Heart left ventricle (tissue), 13 donors: ENCODE measurements at regions not wholly inside any gene's neighbourhood (a gene's known extent, or its start where the extent isn't known, plus 50 kb on each side); places are given as distances from the start of the nearest gene placed in this dataset.

Experiments
- POLR2A ChIP-seq, 2 donors: fragments of 450-650 bp; IDR thresholded peaks; one replicate each; pipeline ENCODE4 v1.6.1; 2017; ENCODE audit warnings: antibody characterized with exemption in 2 of 2, mild to moderate bottlenecking in 2 of 2, moderate library complexity in 2 of 2
- TF ChIP-seq, protein P1 (sequence below), 12 donors: fragments of 200-600 bp; sonication (generic) in 4 of 12; IDR thresholded peaks; one replicate each; pipeline versions ENCODE4 v1.5.0 to v1.8.0; 2018 to 2022; ENCODE audit warnings: antibody characterized with exemption in 12 of 12, mild to moderate bottlenecking in 5 of 12
- donor health status: ischemic (EF 13 %, LVEDD 7.1; RV severe dilation, severe dysfunction).
- donor health status: DM: no; HTN: yes; CAD: no.
- donor health status: DM: no; HTN: no; CAD: no.
- donor health status: ischemic (EF 25% LVEDD 6.9; RV normal size, moderate dysfunction).
- donor health status: ischemic (EF 25% LVEDD 5.7; RV mildly dilated, moderate dysfunction).
- donor health status: ischemic (EF 35%, LVEDD 5.7; RV mildly dilated, moderate dysfunction).
- donor health status: nonischemic (EF 11% LVEDD 7.7; RV severe dilation, severe dysfunction).
- donor health status: DM: yes; HTN: yes; CAD: no.
- donor health status: PGD.
- donor health status: ischemic (EF 29% LVEDD 5.4; RV normal size, mild dysfunction).
- donor health status: nonischemic (EF 23%, LVEDD 6.1; RV moderate dilation, normal function).

DNA sequence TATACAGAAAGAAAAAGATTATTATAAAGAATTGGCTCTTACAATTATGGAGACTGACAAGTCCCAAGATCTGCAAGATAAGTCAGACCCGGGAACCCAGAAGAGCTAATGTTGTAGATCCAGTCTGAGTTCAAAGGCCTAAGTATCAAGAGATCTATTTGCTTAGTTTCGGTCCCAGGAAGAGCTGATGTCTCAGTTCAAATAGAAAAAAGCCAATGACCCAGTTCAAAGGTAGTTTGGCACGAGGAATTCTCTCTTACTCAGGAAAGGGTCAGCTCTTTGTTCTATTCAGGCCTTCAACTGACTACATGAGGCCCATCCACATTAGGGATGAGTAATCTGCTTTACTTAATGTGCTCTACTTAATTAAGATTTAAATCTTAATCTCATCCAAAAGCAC lies 128.3 kb upstream of the PLCXD3 start:
- TF ChIP-seq, protein P1, sequence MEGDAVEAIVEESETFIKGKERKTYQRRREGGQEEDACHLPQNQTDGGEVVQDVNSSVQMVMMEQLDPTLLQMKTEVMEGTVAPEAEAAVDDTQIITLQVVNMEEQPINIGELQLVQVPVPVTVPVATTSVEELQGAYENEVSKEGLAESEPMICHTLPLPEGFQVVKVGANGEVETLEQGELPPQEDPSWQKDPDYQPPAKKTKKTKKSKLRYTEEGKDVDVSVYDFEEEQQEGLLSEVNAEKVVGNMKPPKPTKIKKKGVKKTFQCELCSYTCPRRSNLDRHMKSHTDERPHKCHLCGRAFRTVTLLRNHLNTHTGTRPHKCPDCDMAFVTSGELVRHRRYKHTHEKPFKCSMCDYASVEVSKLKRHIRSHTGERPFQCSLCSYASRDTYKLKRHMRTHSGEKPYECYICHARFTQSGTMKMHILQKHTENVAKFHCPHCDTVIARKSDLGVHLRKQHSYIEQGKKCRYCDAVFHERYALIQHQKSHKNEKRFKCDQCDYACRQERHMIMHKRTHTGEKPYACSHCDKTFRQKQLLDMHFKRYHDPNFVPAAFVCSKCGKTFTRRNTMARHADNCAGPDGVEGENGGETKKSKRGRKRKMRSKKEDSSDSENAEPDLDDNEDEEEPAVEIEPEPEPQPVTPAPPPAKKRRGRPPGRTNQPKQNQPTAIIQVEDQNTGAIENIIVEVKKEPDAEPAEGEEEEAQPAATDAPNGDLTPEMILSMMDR (IDR thresholded peaks at IDR 0.05), result no peak
- TF ChIP-seq POLR2A (IDR thresholded peaks at IDR 0.05), result no peak
